Activated B cell treated with CpG ODN at 0.5 μM for 24 hours (primary cell): ENCODE measurements at regions not wholly inside any gene's neighbourhood (a gene's known extent, or its start where the extent isn't known, plus 50 kb on each side); places are given as distances from the start of the nearest gene placed in this dataset.

Experiments
- ATAC-seq: fragments of 200-7000 bp; cut with Tn5 transposase; one replicate; pipeline ENCODE4 v1.10.0; 2021; ENCODE audit warnings: low read depth, mild to moderate bottlenecking, moderate library complexity
- CTCF ChIA-PET: fragments of 350-600 bp; sonication (Branson Sonifier 250); formaldehyde crosslinking; loops from one replicate; lab custom pipeline; 2021; ENCODE audit warnings: antibody characterized with exemption; lab: Charles Lee
- POLR2A ChIA-PET: fragments of 350-600 bp; sonication (Branson Sonifier 250); formaldehyde crosslinking; loops from one replicate; lab custom pipeline; 2021; ENCODE audit warnings: antibody characterized with exemption; lab: Charles Lee
- DNase-seq: peaks from one replicate; pipeline ENCODE4 v3.0.0; 2022
- H3K27ac Mint-ChIP-seq: one replicate; pipeline ENCODE4 v1.8.0; 2020; ENCODE audit warnings: mixed read lengths
- H3K27me3 Mint-ChIP-seq: one replicate; pipeline ENCODE4 v1.8.0; 2021; ENCODE audit warnings: mixed read lengths
- H3K36me3 Mint-ChIP-seq: one replicate; pipeline ENCODE4 v1.8.0; 2021; ENCODE audit warnings: low read depth, mixed read lengths
- H3K4me1 Mint-ChIP-seq: one replicate; pipeline ENCODE4 v1.8.0; 2021; ENCODE audit warnings: mixed read lengths
- H3K4me3 Mint-ChIP-seq: one replicate; pipeline ENCODE4 v1.8.0; 2020; ENCODE audit warnings: mild to moderate bottlenecking, mixed read lengths
- H3K9me3 Mint-ChIP-seq: one replicate; pipeline ENCODE4 v1.8.0; 2020; ENCODE audit warnings: mixed read lengths
- intact Hi-C: fragments of 100-400 bp; cut with micrococcal nuclease; formaldehyde crosslinking; loops from one replicate; pipeline ENCODE4 v1.15.1; 2024
- TF ChIP-seq, protein P1 (sequence below): fragments of 200-600 bp; IDR thresholded peaks from one replicate; pipeline ENCODE4 v1.8.0; 2022; ENCODE audit warnings: antibody characterized with exemption, mild to moderate bottlenecking

DNA sequence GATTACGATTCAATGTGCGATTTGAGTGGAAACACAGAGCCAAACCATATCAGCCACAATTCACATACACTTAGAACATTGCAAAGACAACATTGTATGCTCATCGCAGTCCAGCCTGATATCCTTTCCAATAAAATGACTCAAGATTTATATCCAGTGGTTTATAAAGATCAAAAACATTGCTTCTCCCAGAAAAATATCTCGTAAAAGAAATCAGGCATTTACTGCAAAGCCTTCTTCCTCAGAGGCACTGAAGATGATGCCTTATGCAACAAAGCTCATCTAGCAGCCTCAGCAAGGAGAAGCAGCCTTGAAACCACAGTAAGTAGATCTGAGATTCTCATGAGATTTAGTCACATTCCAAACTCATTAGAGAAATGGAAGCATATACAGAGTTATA, 523.8 kb downstream of the ELAVL2 start:
- H3K27ac Mint-ChIP-seq: no peak overlapping the region
- H3K9me3 Mint-ChIP-seq: no peaks in the 10 kb centered on the region
- H3K4me3 Mint-ChIP-seq: no peak overlapping the region
- ATAC-seq: no peak
- H3K4me1 Mint-ChIP-seq: no peaks in the 10 kb centered on the region
- TF ChIP-seq, protein P1, sequence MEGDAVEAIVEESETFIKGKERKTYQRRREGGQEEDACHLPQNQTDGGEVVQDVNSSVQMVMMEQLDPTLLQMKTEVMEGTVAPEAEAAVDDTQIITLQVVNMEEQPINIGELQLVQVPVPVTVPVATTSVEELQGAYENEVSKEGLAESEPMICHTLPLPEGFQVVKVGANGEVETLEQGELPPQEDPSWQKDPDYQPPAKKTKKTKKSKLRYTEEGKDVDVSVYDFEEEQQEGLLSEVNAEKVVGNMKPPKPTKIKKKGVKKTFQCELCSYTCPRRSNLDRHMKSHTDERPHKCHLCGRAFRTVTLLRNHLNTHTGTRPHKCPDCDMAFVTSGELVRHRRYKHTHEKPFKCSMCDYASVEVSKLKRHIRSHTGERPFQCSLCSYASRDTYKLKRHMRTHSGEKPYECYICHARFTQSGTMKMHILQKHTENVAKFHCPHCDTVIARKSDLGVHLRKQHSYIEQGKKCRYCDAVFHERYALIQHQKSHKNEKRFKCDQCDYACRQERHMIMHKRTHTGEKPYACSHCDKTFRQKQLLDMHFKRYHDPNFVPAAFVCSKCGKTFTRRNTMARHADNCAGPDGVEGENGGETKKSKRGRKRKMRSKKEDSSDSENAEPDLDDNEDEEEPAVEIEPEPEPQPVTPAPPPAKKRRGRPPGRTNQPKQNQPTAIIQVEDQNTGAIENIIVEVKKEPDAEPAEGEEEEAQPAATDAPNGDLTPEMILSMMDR: no peak
- DNase-seq: no peak
- H3K27me3 Mint-ChIP-seq: no peaks in the 10 kb centered on the region
- no peaks in the 10 kb centered on the region for H3K36me3 Mint-ChIP-seq
- ChIA-PET CTCF (no interaction called here), POLR2A (no interaction called here)
- intact Hi-C loops: no loop called here

DNA sequence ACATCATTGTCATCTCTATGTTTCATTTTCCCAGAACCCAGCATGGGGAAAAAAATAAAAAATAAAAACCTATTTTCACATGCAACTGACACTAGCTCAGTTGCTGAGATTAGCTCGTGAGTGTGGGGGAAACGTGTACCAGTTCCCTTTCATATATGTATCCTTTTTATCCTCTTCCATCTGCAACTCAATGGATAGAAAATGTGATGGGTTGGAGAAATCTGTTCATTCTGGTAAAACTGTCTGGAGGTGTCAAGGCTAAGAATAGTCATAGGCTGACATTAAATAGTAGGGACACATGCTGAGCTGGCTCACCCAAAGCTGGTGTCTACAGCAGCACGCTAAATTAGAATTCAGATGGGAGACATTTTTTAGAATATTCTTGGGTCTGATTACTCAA, 519.3 kb downstream of the ELAVL2 start:
- H3K27ac Mint-ChIP-seq: no peak overlapping the region
- TF ChIP-seq, protein P1: no peak
- intact Hi-C loops: no loop called here
- ChIA-PET CTCF (no interaction called here), POLR2A (no interaction called here)
- H3K4me3 Mint-ChIP-seq: no peak overlapping the region
- no peaks in the 10 kb centered on the region for H3K36me3 Mint-ChIP-seq
- H3K9me3 Mint-ChIP-seq: peaks cover 2% of the 10 kb centered on the region
- DNase-seq: no peak
- ATAC-seq: no peak
- no peaks in the 10 kb centered on the region for H3K27me3 Mint-ChIP-seq
- no peaks in the 10 kb centered on the region for H3K4me1 Mint-ChIP-seq

DNA sequence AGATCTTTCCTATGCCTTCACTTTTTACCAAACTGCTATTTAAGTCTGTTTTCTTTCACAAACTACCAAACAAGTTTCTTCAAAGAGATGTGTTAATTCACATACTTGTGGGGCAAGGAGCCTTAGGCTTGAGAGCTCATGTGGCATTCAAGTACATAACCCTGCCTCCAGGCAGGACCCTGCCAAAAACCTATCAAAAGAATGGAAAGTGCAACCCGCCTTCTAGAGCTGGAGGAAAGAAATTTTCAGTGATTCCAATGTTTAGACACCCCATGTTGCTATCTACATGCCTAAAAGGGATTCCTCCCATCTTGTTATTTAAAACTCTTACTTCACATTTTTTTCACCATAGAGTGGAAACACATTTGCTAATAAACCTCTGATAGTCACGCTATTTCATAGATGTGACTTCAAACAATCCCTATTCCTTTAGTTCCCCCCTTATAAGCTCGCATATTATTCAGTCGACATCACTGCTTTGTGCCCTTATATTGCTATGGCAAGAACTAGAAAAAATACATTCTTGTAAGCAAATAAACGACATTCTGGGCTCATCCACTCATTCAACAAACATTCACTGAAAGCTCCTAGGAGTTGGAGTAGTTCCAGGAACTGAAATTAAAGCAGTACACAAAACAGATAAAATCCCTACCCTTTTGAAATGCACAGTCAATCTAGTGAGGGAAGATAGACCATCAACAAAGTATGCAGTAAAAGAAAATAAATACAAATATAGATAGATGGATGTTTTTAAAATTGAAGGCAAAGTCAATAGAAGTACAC, 518.1 kb downstream of the ELAVL2 start:
- POLR2A ChIA-PET: no interaction called here
- H3K4me3 Mint-ChIP-seq: no peak overlapping the region
- no peak overlapping the region for H3K27ac Mint-ChIP-seq
- intact Hi-C loops: no loop called here
- CTCF ChIA-PET: no interaction called here
- H3K9me3 Mint-ChIP-seq: peaks cover 2% of the 10 kb centered on the region
- no peaks in the 10 kb centered on the region for H3K4me1 Mint-ChIP-seq
- no peak for ATAC-seq
- no peaks in the 10 kb centered on the region for H3K27me3 Mint-ChIP-seq
- no peak for DNase-seq
- TF ChIP-seq, protein P1: no peak
- no peaks in the 10 kb centered on the region for H3K36me3 Mint-ChIP-seq

DNA sequence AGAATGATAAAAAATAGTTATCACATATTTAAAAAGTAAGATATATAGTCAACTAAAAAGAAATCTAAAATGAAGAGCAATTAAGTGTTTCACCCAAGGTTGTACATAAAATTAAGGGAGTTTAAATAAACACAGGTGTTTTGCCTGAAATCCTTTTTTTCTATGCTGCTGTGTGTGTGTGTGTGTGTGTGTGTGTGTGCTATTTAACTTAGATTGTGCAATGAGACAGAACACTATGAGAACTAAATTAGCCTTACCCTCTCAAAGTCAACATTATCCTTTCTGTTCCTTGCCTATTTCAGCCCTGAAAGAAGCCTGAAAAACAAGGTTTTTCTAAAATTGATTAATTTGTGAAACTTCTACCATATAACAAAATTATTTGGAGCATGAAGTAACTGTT, 516.2 kb downstream of the ELAVL2 start:
- TF ChIP-seq, protein P1: no peak
- ATAC-seq: no peak
- DNase-seq: no peak
- no peak overlapping the region for H3K4me3 Mint-ChIP-seq
- ChIA-PET CTCF (no interaction called here), POLR2A (no interaction called here)
- no peaks in the 10 kb centered on the region for H3K27me3 Mint-ChIP-seq
- intact Hi-C loops: no loop called here
- no peaks in the 10 kb centered on the region for H3K4me1 Mint-ChIP-seq
- H3K27ac Mint-ChIP-seq: no peak overlapping the region
- H3K36me3 Mint-ChIP-seq: no peaks in the 10 kb centered on the region
- peaks cover 2% of the 10 kb centered on the region for H3K9me3 Mint-ChIP-seq

DNA sequence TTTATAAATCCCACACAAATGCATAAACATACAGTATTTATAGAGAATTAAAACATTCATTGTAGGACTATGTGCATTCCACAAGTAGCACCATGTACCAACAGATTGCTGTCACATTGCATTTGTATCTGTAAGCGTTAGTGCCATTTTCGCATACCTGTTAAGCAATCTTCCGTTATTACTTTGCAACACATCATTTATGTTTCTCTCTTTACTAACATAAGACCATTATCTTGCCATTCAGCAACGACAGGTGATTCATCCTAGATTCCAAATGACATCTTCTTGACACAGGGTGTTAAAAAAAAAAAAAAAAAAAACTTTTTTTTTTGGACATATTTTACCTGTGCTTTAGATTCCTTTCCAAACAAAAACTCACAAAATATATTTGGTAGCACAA, 511.8 kb downstream of the ELAVL2 start:
- Mint-ChIP-seq H3K4me3 (no peak overlapping the region), H3K27me3 (no peaks in the 10 kb centered on the region)
- POLR2A ChIA-PET: no interaction called here

More for the DNA sequence above, 511.8 kb downstream of the ELAVL2 start:
- DNase-seq (no peak), ATAC-seq (no peak)
- Mint-ChIP-seq H3K36me3 (no peaks in the 10 kb centered on the region), H3K27ac (no peak overlapping the region), H3K4me1 (no peaks in the 10 kb centered on the region), H3K9me3 (peaks cover 2% of the 10 kb centered on the region)
- intact Hi-C loops: no loop called here
- TF ChIP-seq, protein P1: no peak
- CTCF ChIA-PET: no interaction called here
